K562 (cell line): ENCODE measurements at regions not wholly inside any gene's neighbourhood (a gene's known extent, or its start where the extent isn't known, plus 50 kb on each side); places are given as distances from the start of the nearest gene placed in this dataset.

Experiments used
- ATAC-seq: fragments of 200-7000 bp; cut with Tn5 transposase; 3 replicates; pipeline ENCODE4 v1.9.1; 2020; ENCODE audit warnings: moderate library complexity
- BruUV-seq: library from RNA; stranded (reverse); fragments of 400-500 nt; replicated peaks from 2 replicates; lab custom pipeline; 2021; lab: Mats Ljungman, UMichigan
- CTCF ChIA-PET: fragments of 300-600 bp; formaldehyde crosslinking; extraction: SDS; loops from one replicate; lab custom pipeline; 2021; ENCODE audit warnings: low intra/inter-chr PET ratio; lab: Yijun Ruan, JAX
- POLR2A ChIA-PET: fragments of 300-600, 350-650 bp; sonication (Branson Sonifier 250); formaldehyde crosslinking; extraction: SDS; loops from one replicate; lab custom pipeline; 2021; ENCODE audit warnings: antibody characterized with exemption, inconsistent platforms; lab: Yijun Ruan, JAX
- DNase-seq, 4 experiments: peaks; one replicate each; pipeline versions ENCODE4 v3.0.0 to v3.0.0-alpha.2; 2011 to 2018; ENCODE audit warnings: low spot score in 3 of 4, mixed read lengths in 3 of 4; ENCODE audit errors: extremely low read depth in 1 of 4
- FAIRE-seq: peaks from 2 replicates; lab custom pipeline; 2011; peaks lifted over from hg19 to GRCh38; lab: Jason Lieb, UNC
- H2AFZ ChIP-seq: 2 replicates; pipeline ENCODE4 v1.6.0; 2011; ENCODE audit warnings: low read depth, low read length, control low read depth, inconsistent platforms
- H3K27ac ChIP-seq: fragments of 200-600 bp; 3 replicates; pipeline ENCODE4 v1.8.0; 2011; ENCODE audit warnings: low read depth, mild to moderate bottlenecking, control low read depth, inconsistent platforms, low read length, moderate library complexity, mixed read lengths; ENCODE audit errors: extremely low read depth
- H3K27me3 ChIP-seq, 2 experiments: fragments of 300-600 bp in 1 of 2; 2 replicates in 1 of 2; 3 replicates in 1 of 2; pipeline versions ENCODE4 v1.6.0 to v1.8.0; 2011; ENCODE audit warnings: inconsistent platforms in 2 of 2, low read length in 2 of 2, mild to moderate bottlenecking in 1 of 2, mixed read lengths in 1 of 2, moderate library complexity in 1 of 2; ENCODE audit not compliant: control insufficient read depth in 2 of 2, insufficient read depth in 2 of 2
- H3K36me3 ChIP-seq: fragments of 300-600 bp; 3 replicates; pipeline ENCODE4 v1.8.0; 2011; ENCODE audit warnings: mild to moderate bottlenecking, low read length, inconsistent platforms; ENCODE audit not compliant: control insufficient read depth, insufficient read depth
- H3K4me1 ChIP-seq, 2 experiments: fragments of 200-600 bp in 1 of 2; replicated peaks in 1 of 2; 2 replicates in 1 of 2; 3 replicates in 1 of 2; pipeline versions ENCODE4 v1.5.1 to v1.8.0; 2011; ENCODE audit warnings: inconsistent platforms in 2 of 2, low read length in 2 of 2, mild to moderate bottlenecking in 1 of 2, mixed read lengths in 1 of 2, moderate library complexity in 1 of 2; ENCODE audit not compliant: control insufficient read depth in 2 of 2, insufficient read depth in 2 of 2
- H3K4me2 ChIP-seq: 2 replicates; pipeline ENCODE4 v1.6.1; 2011; ENCODE audit warnings: low read length, control low read depth, inconsistent platforms, mixed read lengths; ENCODE audit not compliant: insufficient read depth
- H3K4me3 ChIP-seq: fragments of 200-600 bp; sonication (generic), shearing (Covaris generic); 2 replicates; pipeline ENCODE4 v1.5.1; 2016; ENCODE audit warnings: control low read depth, inconsistent platforms
- H3K79me2 ChIP-seq: fragments of 200-600 bp; 3 replicates; pipeline ENCODE4 v1.8.0; 2011; ENCODE audit warnings: low read length, inconsistent platforms; ENCODE audit not compliant: control insufficient read depth, insufficient read depth
- H3K9ac ChIP-seq, 2 experiments: 2 replicates each; pipeline versions ENCODE4 v1.6.0 to v1.6.1; 2011; ENCODE audit warnings: low read depth in 2 of 2, low read length in 2 of 2, control low read depth in 1 of 2, inconsistent platforms in 1 of 2, mild to moderate bottlenecking in 1 of 2, mixed read lengths in 1 of 2; ENCODE audit not compliant: insufficient read depth in 1 of 2
- H3K9me1 ChIP-seq: one replicate; pipeline ENCODE4 v1.6.0; 2011; ENCODE audit warnings: inconsistent platforms, mild to moderate bottlenecking, low read length, moderate library complexity; ENCODE audit not compliant: control insufficient read depth, insufficient read depth
- H3K9me3 ChIP-seq: replicated peaks from 2 replicates; pipeline ENCODE4 v1.5.1; 2011; ENCODE audit warnings: low read depth, low read length, inconsistent platforms; ENCODE audit not compliant: control insufficient read depth, insufficient read depth
- H4K20me1 ChIP-seq: replicated peaks from 2 replicates; pipeline ENCODE4 v1.6.1; 2011; ENCODE audit warnings: low read length, inconsistent platforms, mixed read lengths; ENCODE audit not compliant: control insufficient read depth, insufficient read depth
- CEBPB ChIP-seq: fragments of 450-650 bp; IDR thresholded peaks from 2 replicates; pipeline ENCODE4 v1.6.1; 2016; ENCODE audit warnings: missing genetic modification characterization, missing compliant biosample characterization
- CEBPG ChIP-seq, 3 experiments: fragments of 200-800 bp in 1 of 3; sonication (Bioruptor generic) in 1 of 3; sonication (generic) in 1 of 3; formaldehyde crosslinking in 1 of 3; IDR thresholded peaks in 2 of 3; conservative IDR thresholded peaks in 1 of 3; 2 replicates each; pipeline versions ENCODE4 v1.6.1 to v1.8.0; 2016 to 2022; ENCODE audit warnings: missing compliant biosample characterization in 2 of 3, missing genetic modification characterization in 2 of 3, mild to moderate bottlenecking in 1 of 3, missing genetic modification reagents in 1 of 3
- HNRNPUL1 ChIP-seq: fragments of 200-400 bp; formaldehyde crosslinking; IDR thresholded peaks from 2 replicates; pipeline ENCODE4 v1.6.1; 2017; ENCODE audit warnings: low read length
- JUN ChIP-seq, 2 experiments: sonication (generic) in 1 of 2; formaldehyde crosslinking in 1 of 2; IDR thresholded peaks; 2 replicates each; pipeline versions ENCODE4 v1.6.1 to v1.8.0; 2012 to 2022; ENCODE audit warnings: borderline replicate concordance in 2 of 2, mild to moderate bottlenecking in 2 of 2, improper control_type of control experiment in 1 of 2, low read depth in 1 of 2, low read length in 1 of 2, missing genetic modification reagents in 1 of 2
- LARP7 ChIP-seq: fragments of 450-650 bp; IDR thresholded peaks from 2 replicates; pipeline ENCODE4 v1.6.1; 2016
- MTA2 ChIP-seq: fragments of 450-650 bp; IDR thresholded peaks from 2 replicates; pipeline ENCODE4 v1.6.1; 2016; ENCODE audit warnings: low read depth
- NFIX ChIP-seq: fragments of 250-450 bp; sonication (Bioruptor Pico); IDR thresholded peaks from 2 replicates; pipeline ENCODE4 v1.4.0; 2020; ENCODE audit warnings: low read depth, mild to moderate bottlenecking, moderate library complexity
- NR4A1 ChIP-seq, 2 experiments: fragments of 250-450 bp in 1 of 2; fragments of 450-650 bp in 1 of 2; sonication (Bioruptor Pico) in 1 of 2; IDR thresholded peaks; 2 replicates each; pipeline versions ENCODE4 v1.4.0 to v1.6.1; 2016 to 2020; ENCODE audit warnings: mild to moderate bottlenecking in 2 of 2, missing compliant biosample characterization in 1 of 2, missing genetic modification characterization in 1 of 2, moderate library complexity in 1 of 2
- WGBS: fragments of 100-300 bp; shearing (Covaris generic); methylation state at CpG from one replicate; pipeline ENCODE4 v1.1.6; 2016; ENCODE audit warnings: low coverage, mixed read lengths; ENCODE audit not compliant: insufficient coverage; ENCODE audit errors: missing lambda C conversion rate; 5-methylcytosine and 5-hydroxymethylcytosine counted together
- in situ Hi-C: fragments of 300-500 bp; cut with MboI; formaldehyde crosslinking; loops from 4 replicates; pipeline ENCODE4 v1.15.0; 2018; ENCODE audit warnings: inconsistent platforms, mixed read lengths
- intact Hi-C: fragments of 100-400 bp; cut with micrococcal nuclease; formaldehyde crosslinking; loops from 2 replicates; pipeline ENCODE4 v1.14.2; 2022
- TF ChIP-seq, protein P1 (sequence below): sonication (generic); formaldehyde crosslinking; IDR thresholded peaks from 2 replicates; pipeline ENCODE4 v1.4.0; 2020; ENCODE audit warnings: mild to moderate bottlenecking, missing genetic modification reagents
- TF ChIP-seq, protein P2 (sequence below): sonication (generic); formaldehyde crosslinking; IDR thresholded peaks from 2 replicates; pipeline ENCODE4 v1.8.0; 2022; ENCODE audit warnings: missing genetic modification reagents, mild to moderate bottlenecking, borderline replicate concordance
- TF ChIP-seq, protein P3 (sequence below): fragments of 250-450 bp; sonication (Bioruptor Pico); IDR thresholded peaks from 2 replicates; pipeline ENCODE4 v1.5.0; 2021

DNA sequence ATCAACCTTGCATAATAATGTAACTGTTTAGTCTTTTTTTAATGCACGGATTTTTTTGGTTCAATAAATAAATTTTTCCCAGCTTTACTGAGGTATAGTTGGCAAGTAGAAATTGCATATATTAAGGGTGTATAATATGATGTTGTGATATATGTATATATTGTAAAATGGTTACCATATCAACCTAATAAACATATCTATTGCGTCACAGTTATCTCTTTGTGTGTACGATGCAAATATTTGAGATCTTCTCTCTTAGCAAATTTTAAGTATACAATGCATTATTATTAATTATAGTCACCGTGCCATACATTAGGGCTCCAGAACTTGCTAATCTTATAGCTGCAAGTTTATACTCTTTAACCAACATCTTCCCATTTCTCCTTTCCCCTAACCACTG lies 57.2 kb upstream of the TMEM161B start:
- BruUV-seq, result no TSS peak
- WGBS, result 7% methylated on average over 4 of the region's 4 CpGs
- DNase-seq, result no peak
- Histone ChIP-seq H3K9me3 (no peaks in the 10 kb centered on the region), H2AFZ (no peak overlapping the region), H3K27me3 (no peaks in the 10 kb centered on the region), H3K9me1 (no peaks in the 10 kb centered on the region), H3K4me3 (no peak overlapping the region), H3K79me2 (no peaks in the 10 kb centered on the region), H3K9ac (no peak overlapping the region), H3K4me1 (no peaks in the 10 kb centered on the region), H3K27ac (no peak overlapping the region), H3K36me3 (no peaks in the 10 kb centered on the region), H3K4me2 (no peak overlapping the region), H4K20me1 (no peaks in the 10 kb centered on the region)
- CTCF ChIA-PET, result no interaction called here
- POLR2A ChIA-PET, result no interaction called here
- no peak for TF ChIP-seq MTA2
- no peak for TF ChIP-seq JUN (IDR thresholded peaks at IDR 0.05; ENCODE audit: borderline replicate concordance, low read depth, low read length)
- no peak for TF ChIP-seq JUN (CRISPR knock-in tag; IDR thresholded peaks at IDR 0.05; ENCODE audit: borderline replicate concordance)
- TF ChIP-seq HNRNPUL1, result no peak
- TF ChIP-seq NR4A1 (CRISPR knock-in tag; IDR thresholded peaks at IDR 0.05), result no peak
- TF ChIP-seq NR4A1 (tag; IDR thresholded peaks at IDR 0.05), result no peak
- TF ChIP-seq, protein P1, sequence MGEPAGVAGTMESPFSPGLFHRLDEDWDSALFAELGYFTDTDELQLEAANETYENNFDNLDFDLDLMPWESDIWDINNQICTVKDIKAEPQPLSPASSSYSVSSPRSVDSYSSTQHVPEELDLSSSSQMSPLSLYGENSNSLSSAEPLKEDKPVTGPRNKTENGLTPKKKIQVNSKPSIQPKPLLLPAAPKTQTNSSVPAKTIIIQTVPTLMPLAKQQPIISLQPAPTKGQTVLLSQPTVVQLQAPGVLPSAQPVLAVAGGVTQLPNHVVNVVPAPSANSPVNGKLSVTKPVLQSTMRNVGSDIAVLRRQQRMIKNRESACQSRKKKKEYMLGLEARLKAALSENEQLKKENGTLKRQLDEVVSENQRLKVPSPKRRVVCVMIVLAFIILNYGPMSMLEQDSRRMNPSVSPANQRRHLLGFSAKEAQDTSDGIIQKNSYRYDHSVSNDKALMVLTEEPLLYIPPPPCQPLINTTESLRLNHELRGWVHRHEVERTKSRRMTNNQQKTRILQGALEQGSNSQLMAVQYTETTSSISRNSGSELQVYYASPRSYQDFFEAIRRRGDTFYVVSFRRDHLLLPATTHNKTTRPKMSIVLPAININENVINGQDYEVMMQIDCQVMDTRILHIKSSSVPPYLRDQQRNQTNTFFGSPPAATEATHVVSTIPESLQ (CRISPR knock-in tag), result no peak
- no peak for TF ChIP-seq NFIX (CRISPR knock-in tag)
- TF ChIP-seq LARP7, result no peak
- TF ChIP-seq CEBPB (tag), result peak; percentile 56; the same call in 1 of the 2 replicates
- TF ChIP-seq, protein P2, sequence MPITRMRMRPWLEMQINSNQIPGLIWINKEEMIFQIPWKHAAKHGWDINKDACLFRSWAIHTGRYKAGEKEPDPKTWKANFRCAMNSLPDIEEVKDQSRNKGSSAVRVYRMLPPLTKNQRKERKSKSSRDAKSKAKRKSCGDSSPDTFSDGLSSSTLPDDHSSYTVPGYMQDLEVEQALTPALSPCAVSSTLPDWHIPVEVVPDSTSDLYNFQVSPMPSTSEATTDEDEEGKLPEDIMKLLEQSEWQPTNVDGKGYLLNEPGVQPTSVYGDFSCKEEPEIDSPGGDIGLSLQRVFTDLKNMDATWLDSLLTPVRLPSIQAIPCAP (CRISPR knock-in tag), result no peak
- TF ChIP-seq, protein P3, sequence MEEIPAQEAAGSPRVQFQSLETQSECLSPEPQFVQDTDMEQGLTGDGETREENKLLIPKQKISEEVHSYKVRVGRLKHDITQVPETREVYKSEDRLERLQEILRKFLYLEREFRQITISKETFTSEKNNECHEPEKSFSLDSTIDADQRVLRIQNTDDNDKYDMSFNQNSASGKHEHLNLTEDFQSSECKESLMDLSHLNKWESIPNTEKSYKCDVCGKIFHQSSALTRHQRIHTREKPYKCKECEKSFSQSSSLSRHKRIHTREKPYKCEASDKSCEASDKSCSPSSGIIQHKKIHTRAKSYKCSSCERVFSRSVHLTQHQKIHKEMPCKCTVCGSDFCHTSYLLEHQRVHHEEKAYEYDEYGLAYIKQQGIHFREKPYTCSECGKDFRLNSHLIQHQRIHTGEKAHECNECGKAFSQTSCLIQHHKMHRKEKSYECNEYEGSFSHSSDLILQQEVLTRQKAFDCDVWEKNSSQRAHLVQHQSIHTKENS (CRISPR knock-in tag), result no peak
- TF ChIP-seq CEBPG (CRISPR knock-in tag; IDR thresholded peaks at IDR 0.05), result no peak
- peak; percentile 15 to 60; a peak in 2 of 4 replicates for TF ChIP-seq CEBPG (tag; conservative IDR thresholded peaks at IDR 0.05 in 1 of 2, IDR thresholded peaks at IDR 0.05 in 1 of 2)
- no peak for ATAC-seq
- no peak for FAIRE-seq
- in situ Hi-C loops, result no loop called here
- intact Hi-C loops, result no loop called here
